H1 (cell line): ENCODE measurements at regions not wholly inside any gene's neighbourhood (a gene's known extent, or its start where the extent isn't known, plus 50 kb on each side); places are given as distances from the start of the nearest gene placed in this dataset.

Experiments used
- NRF1 ChIP-seq: IDR thresholded peaks from 2 replicates; pipeline ENCODE4 v1.6.1; 2011; ENCODE audit warnings: mild to moderate bottlenecking, low read depth, low read length, improper control_type of control experiment
- POLR2AphosphoS5 ChIP-seq: IDR thresholded peaks from 2 replicates; pipeline ENCODE4 v1.6.1; 2011; ENCODE audit warnings: low read depth, low read length
- RFX5 ChIP-seq: IDR thresholded peaks from 2 replicates; pipeline ENCODE4 v1.6.1; 2011; ENCODE audit warnings: low read depth, low read length, improper control_type of control experiment, borderline replicate concordance
- SIX5 ChIP-seq: IDR thresholded peaks from 2 replicates; pipeline ENCODE4 v1.6.1; 2011; ENCODE audit warnings: mild to moderate bottlenecking, low read depth, low read length
- SUZ12 ChIP-seq: fragments of 200-600 bp; sonication (generic); IDR thresholded peaks from 2 replicates; pipeline ENCODE4 v1.6.1; 2012; ENCODE audit warnings: mild to moderate bottlenecking, inconsistent platforms, low read length, moderate library complexity, mixed read lengths

DNA sequence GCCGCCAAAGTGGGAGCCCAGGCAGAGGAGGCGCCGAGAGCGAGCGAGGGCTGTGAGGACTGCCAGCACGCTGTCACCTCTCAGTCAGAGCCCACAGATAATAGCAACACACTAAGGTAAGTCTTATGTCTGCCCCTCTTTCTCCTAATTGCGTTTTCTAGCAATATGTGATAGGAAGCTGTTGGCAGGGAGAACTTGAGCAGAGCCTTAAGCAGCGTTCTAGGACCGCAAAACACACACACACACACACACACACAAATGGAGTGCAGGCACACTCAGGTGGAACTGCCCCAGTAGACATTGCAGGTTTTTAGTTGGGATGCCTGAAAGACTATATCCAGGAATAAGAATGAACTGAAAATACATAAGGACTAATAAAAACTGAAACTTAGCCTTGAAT is 1188.5 kb downstream of the NXPH1 start (continued):
- no peak for TF ChIP-seq SUZ12
- TF ChIP-seq NRF1: no peak
- TF ChIP-seq SIX5: no peak
- no peak for TF ChIP-seq POLR2AphosphoS5
- TF ChIP-seq RFX5: no peak
